ENCODE measurements at regions not wholly inside any gene's neighbourhood (a gene's known extent, or its start where the extent isn't known, plus 50 kb on each side); places are given as distances from the start of the nearest gene placed in this dataset.

GRCh38 chr9:88801214-88801796 is 190.0 kb upstream of the S1PR3 start:
- H3K4me1 Mint-ChIP-seq, result peaks cover 39% of the 10 kb centered on the region
- no peak overlapping the region for H3K4me3 Mint-ChIP-seq
- DNase-seq (ENCODE audit: low spot score in 2 of 2, unreplicated experiment in 2 of 2), result no peak
- no peak overlapping the region for H3K27ac Mint-ChIP-seq
- H3K27me3 Mint-ChIP-seq (ENCODE audit: low read depth), result peaks cover 2% of the 10 kb centered on the region
- no peak for TF ChIP-seq CTCF (IDR thresholded peaks at IDR 0.05; ENCODE audit: unreplicated experiment)
- H3K36me3 Mint-ChIP-seq, result peaks cover 3% of the 10 kb centered on the region
- peaks cover 11% of the 10 kb centered on the region for H3K9me3 Mint-ChIP-seq

- no peak for TF ChIP-seq CTCF (IDR thresholded peaks at IDR 0.05; ENCODE audit: unreplicated experiment)
- no peak overlapping the region for H3K4me3 Mint-ChIP-seq
- H3K4me1 Mint-ChIP-seq, result peaks cover 39% of the 10 kb centered on the region
- no peak for DNase-seq (ENCODE audit: low spot score in 2 of 2, unreplicated experiment in 2 of 2)
- H3K9me3 Mint-ChIP-seq, result peaks cover 3% of the 10 kb centered on the region
- H3K36me3 Mint-ChIP-seq, result peaks cover under 1% of the 10 kb centered on the region
- no peak overlapping the region for H3K27ac Mint-ChIP-seq
- H3K27me3 Mint-ChIP-seq (ENCODE audit: low read depth), result peaks cover 6% of the 10 kb centered on the region
Measured at GRCh38 chr9:88802533-88802932, 188.7 kb upstream of the S1PR3 start.

GRCh38 chr9:88803546-88804253 is 187.6 kb upstream of the S1PR3 start:
- Mint-ChIP-seq H3K27ac (peak overlapping the region; percentile 81), H3K4me1 (peaks cover 44% of the 10 kb centered on the region), H3K9me3 (no peaks in the 10 kb centered on the region), H3K27me3 (ENCODE audit: low read depth) (peaks cover 6% of the 10 kb centered on the region), H3K4me3 (no peak overlapping the region), H3K36me3 (no peaks in the 10 kb centered on the region)
- DNase-seq (ENCODE audit: low spot score in 2 of 2, unreplicated experiment in 2 of 2), result peak; percentile 41 to 67
- no peak for TF ChIP-seq CTCF (IDR thresholded peaks at IDR 0.05; ENCODE audit: unreplicated experiment)

GRCh38 chr9:88804254-88804596 is 187.0 kb upstream of the S1PR3 start:
- Mint-ChIP-seq H3K36me3 (no peaks in the 10 kb centered on the region), H3K4me3 (no peak overlapping the region), H3K27me3 (ENCODE audit: low read depth) (peaks cover 6% of the 10 kb centered on the region), H3K9me3 (no peaks in the 10 kb centered on the region), H3K27ac (peak overlapping the region; percentile 81), H3K4me1 (peaks cover 49% of the 10 kb centered on the region)
- TF ChIP-seq CTCF (IDR thresholded peaks at IDR 0.05; ENCODE audit: unreplicated experiment), result no peak
- DNase-seq (ENCODE audit: low spot score in 2 of 2, unreplicated experiment in 2 of 2), result no peak

- peaks cover 6% of the 10 kb centered on the region for H3K27me3 Mint-ChIP-seq (ENCODE audit: low read depth)
- peaks cover 50% of the 10 kb centered on the region for H3K4me1 Mint-ChIP-seq
- H3K4me3 Mint-ChIP-seq, result no peak overlapping the region
- no peaks in the 10 kb centered on the region for H3K36me3 Mint-ChIP-seq
- H3K27ac Mint-ChIP-seq, result no peak overlapping the region
- no peak for DNase-seq (ENCODE audit: low spot score in 2 of 2, unreplicated experiment in 2 of 2)
- no peaks in the 10 kb centered on the region for H3K9me3 Mint-ChIP-seq
- TF ChIP-seq CTCF (IDR thresholded peaks at IDR 0.05; ENCODE audit: unreplicated experiment), result no peak
Measured at GRCh38 chr9:88805217-88805943, 185.9 kb upstream of the S1PR3 start.
